K562 (cell line): ENCODE measurements at regions not wholly inside any gene's neighbourhood (a gene's known extent, or its start where the extent isn't known, plus 50 kb on each side); places are given as distances from the start of the nearest gene placed in this dataset.

Experiments
- POLR2A ChIP-seq: fragments of 450-650 bp; conservative IDR thresholded peaks from 2 replicates; pipeline ENCODE4 v1.6.1; 2016
- PYGO2 ChIP-seq: fragments of 450-650 bp; IDR thresholded peaks from 2 replicates; pipeline ENCODE4 v1.6.1; 2016; ENCODE audit warnings: mild to moderate bottlenecking, missing genetic modification characterization, moderate library complexity, missing compliant biosample characterization
- TF ChIP-seq, protein P1 (sequence below), 3 experiments: IDR thresholded peaks in 2 of 3; conservative IDR thresholded peaks in 1 of 3; 2 replicates each; pipeline ENCODE4 v1.5.1; 2011 to 2012; ENCODE audit warnings: low read length in 3 of 3, mild to moderate bottlenecking in 3 of 3, control low read depth in 2 of 3, improper control_type of control experiment in 1 of 3, inconsistent platforms in 1 of 3, low read depth in 1 of 3, mixed read lengths in 1 of 3, moderate library complexity in 1 of 3; ENCODE audit not compliant: insufficient read depth in 2 of 3

GRCh38 chr16:52123061-52123839 is 423.7 kb downstream of the TOX3 start:
- TF ChIP-seq, protein P1, sequence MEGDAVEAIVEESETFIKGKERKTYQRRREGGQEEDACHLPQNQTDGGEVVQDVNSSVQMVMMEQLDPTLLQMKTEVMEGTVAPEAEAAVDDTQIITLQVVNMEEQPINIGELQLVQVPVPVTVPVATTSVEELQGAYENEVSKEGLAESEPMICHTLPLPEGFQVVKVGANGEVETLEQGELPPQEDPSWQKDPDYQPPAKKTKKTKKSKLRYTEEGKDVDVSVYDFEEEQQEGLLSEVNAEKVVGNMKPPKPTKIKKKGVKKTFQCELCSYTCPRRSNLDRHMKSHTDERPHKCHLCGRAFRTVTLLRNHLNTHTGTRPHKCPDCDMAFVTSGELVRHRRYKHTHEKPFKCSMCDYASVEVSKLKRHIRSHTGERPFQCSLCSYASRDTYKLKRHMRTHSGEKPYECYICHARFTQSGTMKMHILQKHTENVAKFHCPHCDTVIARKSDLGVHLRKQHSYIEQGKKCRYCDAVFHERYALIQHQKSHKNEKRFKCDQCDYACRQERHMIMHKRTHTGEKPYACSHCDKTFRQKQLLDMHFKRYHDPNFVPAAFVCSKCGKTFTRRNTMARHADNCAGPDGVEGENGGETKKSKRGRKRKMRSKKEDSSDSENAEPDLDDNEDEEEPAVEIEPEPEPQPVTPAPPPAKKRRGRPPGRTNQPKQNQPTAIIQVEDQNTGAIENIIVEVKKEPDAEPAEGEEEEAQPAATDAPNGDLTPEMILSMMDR (IDR thresholded peaks at IDR 0.05 in 2 of 3, conservative IDR thresholded peaks at IDR 0.05 in 1 of 3; ENCODE audit: insufficient read depth in 2 of 3, low read depth in 1 of 3, low read length in 3 of 3), result no peak
- TF ChIP-seq PYGO2 (no peak), POLR2A (no peak)
